ENCODE measurements at regions not wholly inside any gene's neighbourhood (a gene's known extent, or its start where the extent isn't known, plus 50 kb on each side); places are given as distances from the start of the nearest gene placed in this dataset.
"Not testable (repeated sequence)": the region's sequence is repeated elsewhere in the genome, so short reads cannot be mapped to it uniquely, and the experiment has no call there.

GRCh38 chr7:131670406-131670805 is 114.0 kb upstream of the PODXL start:
- no peak for DNase-seq (ENCODE audit: low read depth)

- DNase-seq (ENCODE audit: low read depth): no peak
Observed at GRCh38 chr7:131667699-131668098, 111.3 kb upstream of the PODXL start.

- no peak for DNase-seq (ENCODE audit: low read depth)
Observed at GRCh38 chr7:131665021-131665420, 108.6 kb upstream of the PODXL start.

GRCh38 chr7:131664570-131664969 is 108.1 kb upstream of the PODXL start:
- no peak for DNase-seq (ENCODE audit: low read depth)

GRCh38 chr7:131662301-131662873 is 106.0 kb upstream of the PODXL start:
- DNase-seq (ENCODE audit: low read depth): not testable (repeated sequence)

GRCh38 chr7:131657881-131658280 is 101.5 kb upstream of the PODXL start:
- no peak for DNase-seq (ENCODE audit: low read depth)

GRCh38 chr7:131656980-131657723 is 100.7 kb upstream of the PODXL start:
- no peak for DNase-seq (ENCODE audit: low read depth)

- no peak for DNase-seq (ENCODE audit: low read depth)
Observed at GRCh38 chr7:131655866-131656265, 99.4 kb upstream of the PODXL start.

- DNase-seq (ENCODE audit: low read depth): no peak
Observed at GRCh38 chr7:131655447-131655846, 99.0 kb upstream of the PODXL start.

GRCh38 chr7:131654668-131655326 is 98.4 kb upstream of the PODXL start:
- DNase-seq (ENCODE audit: low read depth): peak; percentile 73

GRCh38 chr7:131654249-131654558 is 97.8 kb upstream of the PODXL start:
- no peak for DNase-seq (ENCODE audit: low read depth)

- no peak for DNase-seq (ENCODE audit: low read depth)
Observed at GRCh38 chr7:131653418-131654248, 97.2 kb upstream of the PODXL start.

- DNase-seq (ENCODE audit: low read depth): no peak
Observed at GRCh38 chr7:131652934-131653333, 96.5 kb upstream of the PODXL start.

GRCh38 chr7:131652194-131652593 is 95.8 kb upstream of the PODXL start:
- no peak for DNase-seq (ENCODE audit: low read depth)

- DNase-seq (ENCODE audit: low read depth): no peak
Observed at GRCh38 chr7:131649879-131650278, 93.5 kb upstream of the PODXL start.

- DNase-seq (ENCODE audit: low read depth): no peak
Observed at GRCh38 chr7:131649003-131649541, 92.6 kb upstream of the PODXL start.

GRCh38 chr7:131648491-131648890 is 92.1 kb upstream of the PODXL start:
- DNase-seq (ENCODE audit: low read depth): no peak

GRCh38 chr7:131646203-131646602 is 89.8 kb upstream of the PODXL start:
- DNase-seq (ENCODE audit: low read depth): no peak

- no peak for DNase-seq (ENCODE audit: low read depth)
Observed at GRCh38 chr7:131642429-131642828, 86.0 kb upstream of the PODXL start.

GRCh38 chr7:131640686-131641085 is 84.3 kb upstream of the PODXL start:
- no peak for DNase-seq (ENCODE audit: low read depth)

- DNase-seq (ENCODE audit: low read depth): no peak
Observed at GRCh38 chr7:131638641-131639430, 82.4 kb upstream of the PODXL start.

GRCh38 chr7:131637859-131638258 is 81.4 kb upstream of the PODXL start:
- DNase-seq (ENCODE audit: low read depth): no peak
